ENCODE measurements at regions not wholly inside any gene's neighbourhood (a gene's known extent, or its start where the extent isn't known, plus 50 kb on each side); places are given as distances from the start of the nearest gene placed in this dataset.

DNA sequence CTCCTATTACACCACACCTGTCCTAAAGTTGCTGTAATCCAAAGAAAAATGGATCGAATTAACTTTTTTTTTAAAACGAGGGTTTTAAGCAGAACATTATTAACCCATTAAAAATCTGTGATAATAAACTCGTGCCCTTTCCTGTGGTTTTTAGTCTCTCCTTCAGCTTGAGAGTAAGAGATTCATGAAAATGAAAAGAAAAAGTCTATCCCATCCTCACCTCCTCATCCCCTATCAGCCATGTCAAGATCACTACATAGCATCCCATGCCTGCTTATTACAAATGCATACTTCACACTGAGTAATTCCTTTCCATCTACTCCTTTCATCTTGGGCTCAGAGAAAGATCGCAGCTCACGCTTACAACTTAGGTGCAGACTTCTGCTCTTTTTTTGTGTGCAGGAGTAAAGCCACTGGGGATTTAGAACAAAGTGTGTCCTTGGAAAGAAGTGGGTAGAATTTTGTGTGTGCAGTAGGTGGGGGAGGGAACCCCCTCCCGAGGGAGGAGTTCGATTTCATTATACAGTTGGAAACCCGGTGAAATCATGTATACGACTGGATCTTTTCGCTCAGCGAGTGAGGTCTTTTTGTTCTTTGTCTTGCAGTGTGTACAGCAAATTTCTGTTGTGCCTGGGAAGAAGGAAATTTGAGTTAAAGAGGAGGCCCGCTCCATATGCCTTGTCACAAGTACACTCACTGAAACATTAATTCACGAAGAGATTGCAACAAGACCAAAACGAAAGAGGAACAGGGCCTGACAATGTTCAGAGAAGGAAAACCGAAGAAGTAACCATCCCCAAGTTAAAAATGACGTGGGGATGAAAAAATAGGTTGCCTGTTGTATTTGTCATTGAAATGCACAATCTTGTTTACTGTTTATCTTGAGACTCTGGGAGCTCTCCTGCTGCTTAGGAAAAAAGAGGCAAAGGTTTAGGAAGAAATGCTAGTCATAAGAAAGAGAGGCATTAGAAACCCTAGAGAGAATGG is 146.5 kb upstream of the ZNF217 start:
- TF ChIP-seq, protein P1, sequence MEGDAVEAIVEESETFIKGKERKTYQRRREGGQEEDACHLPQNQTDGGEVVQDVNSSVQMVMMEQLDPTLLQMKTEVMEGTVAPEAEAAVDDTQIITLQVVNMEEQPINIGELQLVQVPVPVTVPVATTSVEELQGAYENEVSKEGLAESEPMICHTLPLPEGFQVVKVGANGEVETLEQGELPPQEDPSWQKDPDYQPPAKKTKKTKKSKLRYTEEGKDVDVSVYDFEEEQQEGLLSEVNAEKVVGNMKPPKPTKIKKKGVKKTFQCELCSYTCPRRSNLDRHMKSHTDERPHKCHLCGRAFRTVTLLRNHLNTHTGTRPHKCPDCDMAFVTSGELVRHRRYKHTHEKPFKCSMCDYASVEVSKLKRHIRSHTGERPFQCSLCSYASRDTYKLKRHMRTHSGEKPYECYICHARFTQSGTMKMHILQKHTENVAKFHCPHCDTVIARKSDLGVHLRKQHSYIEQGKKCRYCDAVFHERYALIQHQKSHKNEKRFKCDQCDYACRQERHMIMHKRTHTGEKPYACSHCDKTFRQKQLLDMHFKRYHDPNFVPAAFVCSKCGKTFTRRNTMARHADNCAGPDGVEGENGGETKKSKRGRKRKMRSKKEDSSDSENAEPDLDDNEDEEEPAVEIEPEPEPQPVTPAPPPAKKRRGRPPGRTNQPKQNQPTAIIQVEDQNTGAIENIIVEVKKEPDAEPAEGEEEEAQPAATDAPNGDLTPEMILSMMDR (IDR thresholded peaks at IDR 0.05): no peak
- TF ChIP-seq POLR2A (IDR thresholded peaks at IDR 0.05): peak in 1 of 3 donors; percentile 22

Measured in body of pancreas (tissue), 4 donors.